Fibroblast of pulmonary artery (primary cell): ENCODE measurements at regions not wholly inside any gene's neighbourhood (a gene's known extent, or its start where the extent isn't known, plus 50 kb on each side); places are given as distances from the start of the nearest gene placed in this dataset.
A peak's percentile ranks its signal among the peaks of the same experiment; 100 is the strongest.

Source experiments
- DNase-seq: peaks from one replicate; pipeline ENCODE4 v3.0.0-alpha.2; 2010; ENCODE audit warnings: low read depth
- H3K4me3 ChIP-seq: replicated peaks from 2 replicates; pipeline ENCODE4 v1.5.1; 2011; ENCODE audit warnings: low read depth, mild to moderate bottlenecking, control low read depth, low read length, moderate library complexity
- CTCF ChIP-seq: IDR thresholded peaks from 2 replicates; pipeline ENCODE4 v1.5.1; 2011; ENCODE audit warnings: mild to moderate bottlenecking, control low read depth, low read length, inconsistent platforms; ENCODE audit errors: missing control alignments

GRCh38 chr1:232280910-232281309 is 349.0 kb downstream of the SIPA1L2 start:
- no peak overlapping the region for H3K4me3 ChIP-seq
- no peak for DNase-seq
- TF ChIP-seq CTCF, result no peak

GRCh38 chr1:232279909-232280400 is 350.0 kb downstream of the SIPA1L2 start:
- no peak for TF ChIP-seq CTCF
- no peak for DNase-seq
- no peak overlapping the region for H3K4me3 ChIP-seq

DNA sequence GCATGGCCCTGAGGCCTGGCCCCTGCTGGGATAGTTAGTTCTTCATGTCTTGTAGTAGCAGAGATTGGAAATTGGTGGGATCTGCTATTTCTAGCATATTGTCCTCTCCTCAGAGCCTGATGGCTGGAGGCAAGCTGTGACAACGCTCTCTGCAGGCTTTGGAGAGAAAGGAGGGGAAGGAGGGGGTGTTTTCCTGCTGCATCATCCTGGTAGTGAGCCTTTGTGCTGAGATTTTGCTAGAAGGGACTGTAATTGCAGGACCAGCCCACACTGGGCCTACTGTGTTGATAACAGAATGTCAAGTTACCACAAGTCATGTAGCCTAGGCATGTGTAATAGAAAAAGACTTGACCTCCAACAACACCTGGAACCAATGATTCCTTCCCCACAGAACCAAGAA is 351.0 kb downstream of the SIPA1L2 start:
- H3K4me3 ChIP-seq, result no peak overlapping the region
- TF ChIP-seq CTCF, result no peak
- DNase-seq, result no peak

DNA sequence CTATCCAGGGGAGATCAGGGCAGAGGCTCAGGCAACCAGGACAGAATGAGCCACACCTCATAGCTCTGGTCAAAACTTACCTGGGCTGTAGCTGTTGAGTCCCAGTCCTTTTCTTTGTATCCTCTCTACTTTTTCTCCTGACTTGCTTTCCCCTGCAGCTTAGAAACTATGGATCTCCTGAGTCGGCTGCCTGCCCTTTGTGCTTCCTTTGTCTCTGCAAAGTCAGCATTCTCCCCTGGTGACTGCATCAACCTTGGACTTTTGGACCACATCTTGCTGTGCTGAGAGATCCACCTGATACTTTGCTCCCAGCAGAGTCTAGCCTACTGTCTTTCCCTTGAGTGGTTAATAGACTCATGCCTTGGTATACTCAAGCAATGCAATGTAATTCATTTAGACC is 353.3 kb downstream of the SIPA1L2 start:
- TF ChIP-seq CTCF, result no peak
- DNase-seq, result no peak
- no peak overlapping the region for H3K4me3 ChIP-seq

GRCh38 chr1:232274999-232275710 is 354.8 kb downstream of the SIPA1L2 start:
- TF ChIP-seq CTCF, result no peak
- H3K4me3 ChIP-seq, result no peak overlapping the region
- no peak for DNase-seq

GRCh38 chr1:232274236-232274855 is 355.6 kb downstream of the SIPA1L2 start:
- no peak for TF ChIP-seq CTCF
- DNase-seq, result peak; percentile 56
- H3K4me3 ChIP-seq, result no peak overlapping the region
